Liver (tissue), 8 donors: ENCODE measurements at regions not wholly inside any gene's neighbourhood (a gene's known extent, or its start where the extent isn't known, plus 50 kb on each side); places are given as distances from the start of the nearest gene placed in this dataset.

Source experiments
- DNase-seq: peaks from one replicate; pipeline ENCODE4 v3.0.0-alpha.2; 2017; ENCODE audit warnings: low spot score
- H3K27ac ChIP-seq, 2 donors: one replicate each; pipeline ENCODE4 v1.7.0; 2013; ENCODE audit warnings: inconsistent platforms in 2 of 2, low read length in 2 of 2, control low read depth in 1 of 2, low read depth in 1 of 2, mild to moderate bottlenecking in 1 of 2
- H3K27me3 ChIP-seq, 4 donors: one replicate each; pipeline versions ENCODE4 v1.6.1 to v1.7.0; 2013; ENCODE audit warnings: low read length in 3 of 4, inconsistent platforms in 1 of 4, mild to moderate bottlenecking in 1 of 4, moderate library complexity in 1 of 4; ENCODE audit not compliant: control insufficient read depth in 4 of 4, insufficient read depth in 4 of 4
- H3K36me3 ChIP-seq, 4 donors: one replicate each; pipeline versions ENCODE4 v1.6.1 to v1.7.0; 2013; ENCODE audit warnings: low read length in 3 of 4, mild to moderate bottlenecking in 3 of 4, low read depth in 1 of 4, moderate library complexity in 1 of 4; ENCODE audit not compliant: control insufficient read depth in 4 of 4, insufficient read depth in 3 of 4
- H3K4me1 ChIP-seq, 4 donors: one replicate each; pipeline versions ENCODE4 v1.6.1 to v1.7.0; 2013; ENCODE audit warnings: low read length in 3 of 4, mild to moderate bottlenecking in 3 of 4, moderate library complexity in 1 of 4; ENCODE audit not compliant: control insufficient read depth in 4 of 4, insufficient read depth in 4 of 4
- H3K4me3 ChIP-seq, 3 donors: one replicate each; pipeline versions ENCODE4 v1.6.1 to v1.7.0; 2013; ENCODE audit warnings: low read length in 3 of 3, control low read depth in 1 of 3, low read depth in 1 of 3, mild to moderate bottlenecking in 1 of 3
- H3K9ac ChIP-seq, 2 donors: one replicate each; pipeline ENCODE4 v1.7.0; 2013; ENCODE audit warnings: low read length in 2 of 2, mild to moderate bottlenecking in 2 of 2, moderate library complexity in 2 of 2, control low read depth in 1 of 2, low read depth in 1 of 2
- H3K9me3 ChIP-seq, 4 donors: one replicate each; pipeline versions ENCODE4 v1.6.1 to v1.7.0; 2013; ENCODE audit warnings: low read length in 3 of 4; ENCODE audit not compliant: control insufficient read depth in 4 of 4
- ATF3 ChIP-seq: IDR thresholded peaks from 2 replicates; pipeline ENCODE4 v1.6.1; 2016; ENCODE audit warnings: antibody characterized with exemption
- CTCF ChIP-seq: fragments of 150-350 bp; IDR thresholded peaks from 2 replicates; pipeline ENCODE4 v1.5.1; 2017; ENCODE audit warnings: improper control_type of control experiment, low read depth, low read length; ENCODE audit not compliant: missing input control
- EGR1 ChIP-seq, 2 donors: IDR thresholded peaks; 2 replicates each; pipeline ENCODE4 v1.6.1; 2016 to 2018; ENCODE audit warnings: antibody characterized with exemption in 2 of 2, low read depth in 2 of 2
- FOXA1 ChIP-seq: IDR thresholded peaks from 2 replicates; pipeline ENCODE4 v1.6.1; 2016; ENCODE audit warnings: antibody characterized with exemption
- FOXA2 ChIP-seq: IDR thresholded peaks from 2 replicates; pipeline ENCODE4 v1.6.1; 2016; ENCODE audit warnings: antibody characterized with exemption
- GABPA ChIP-seq, 2 donors: IDR thresholded peaks in 1 of 2; conservative IDR thresholded peaks in 1 of 2; 2 replicates each; pipeline ENCODE4 v1.6.1; 2016; ENCODE audit warnings: antibody characterized with exemption in 2 of 2, mild to moderate bottlenecking in 1 of 2, moderate library complexity in 1 of 2
- HNF4A ChIP-seq, 2 donors: conservative IDR thresholded peaks; 2 replicates each; pipeline ENCODE4 v1.6.1; 2016; ENCODE audit warnings: antibody characterized with exemption in 2 of 2, mild to moderate bottlenecking in 2 of 2
- HNF4G ChIP-seq: IDR thresholded peaks from 2 replicates; pipeline ENCODE4 v1.6.1; 2016; ENCODE audit warnings: antibody characterized with exemption
- JUND ChIP-seq, 2 donors: IDR thresholded peaks; 2 replicates each; pipeline ENCODE4 v1.6.1; 2016; ENCODE audit warnings: antibody characterized with exemption in 2 of 2
- MAX ChIP-seq: IDR thresholded peaks from 2 replicates; pipeline ENCODE4 v1.6.1; 2016; ENCODE audit warnings: antibody characterized with exemption
- NR2F2 ChIP-seq: IDR thresholded peaks from 2 replicates; pipeline ENCODE4 v1.6.1; 2016; ENCODE audit warnings: antibody characterized with exemption
- RAD21 ChIP-seq, 2 donors: IDR thresholded peaks; 2 replicates each; pipeline ENCODE4 v1.6.1; 2016; ENCODE audit warnings: antibody characterized with exemption in 2 of 2, mild to moderate bottlenecking in 2 of 2
- REST ChIP-seq: IDR thresholded peaks from 2 replicates; pipeline ENCODE4 v1.6.1; 2016; ENCODE audit warnings: antibody characterized with exemption, mild to moderate bottlenecking
- RXRA ChIP-seq, 2 donors: IDR thresholded peaks; 2 replicates each; pipeline ENCODE4 v1.6.1; 2017 to 2018; ENCODE audit warnings: antibody characterized with exemption in 2 of 2, mild to moderate bottlenecking in 1 of 2
- SP1 ChIP-seq: IDR thresholded peaks from 2 replicates; pipeline ENCODE4 v1.6.1; 2018; ENCODE audit warnings: antibody characterized with exemption, mild to moderate bottlenecking
- TAF1 ChIP-seq: conservative IDR thresholded peaks from 2 replicates; pipeline ENCODE4 v1.6.1; 2016; ENCODE audit warnings: antibody characterized with exemption, mild to moderate bottlenecking
- YY1 ChIP-seq: IDR thresholded peaks from 2 replicates; pipeline ENCODE4 v1.6.1; 2016; ENCODE audit warnings: antibody characterized with exemption, mild to moderate bottlenecking
- ZBTB33 ChIP-seq: IDR thresholded peaks from 2 replicates; pipeline ENCODE4 v1.6.1; 2016; ENCODE audit warnings: antibody characterized with exemption
- WGBS: extraction: QIAGEN DNeasy Blood & Tissue Kit; methylation state at CpG from one replicate; pipeline ENCODE4 v1.1.7; 2013; 5-methylcytosine and 5-hydroxymethylcytosine counted together
- donor health status: healthy.
- donor health status: healthy.
- donor health status: healthy.
- donor health status: healthy.
- donor health status: healthy.

GRCh38 chr9:80009204-80009603, 437.4 kb downstream of the TLE4 start:
- H3K27ac ChIP-seq: no peak overlapping the region
- no peak overlapping the region for H3K9ac ChIP-seq
- TF ChIP-seq YY1: no peak
- no peak for TF ChIP-seq MAX
- no peak for TF ChIP-seq FOXA2
- TF ChIP-seq HNF4G: no peak
- no peaks in the 10 kb centered on the region for H3K36me3 ChIP-seq
- no peak overlapping the region for H3K4me3 ChIP-seq
- H3K27me3 ChIP-seq: no peaks in the 10 kb centered on the region
- peaks cover 0 to 3% (median 0%) of the 10 kb centered on the region in 4 donors for H3K9me3 ChIP-seq
- no peaks in the 10 kb centered on the region for H3K4me1 ChIP-seq
- 58% methylated on average over 3 of the region's 3 CpGs for WGBS
- DNase-seq: no peak

- Histone ChIP-seq H3K4me1 (no peaks in the 10 kb centered on the region), H3K9me3 (no peaks in the 10 kb centered on the region), H3K9ac (no peak overlapping the region), H3K36me3 (no peaks in the 10 kb centered on the region), H3K4me3 (no peak overlapping the region), H3K27ac (no peak overlapping the region), H3K27me3 (no peaks in the 10 kb centered on the region)
- TF ChIP-seq ZBTB33 (no peak), FOXA1 (no peak), TAF1 (no peak), CTCF (no peak), ATF3 (no peak), FOXA2 (no peak), GABPA (IDR thresholded peaks at IDR 0.05 in 1 of 2, conservative IDR thresholded peaks at IDR 0.05 in 1 of 2) (no peak), MAX (no peak), RAD21 (IDR thresholded peaks at IDR 0.05) (no peak), EGR1 (IDR thresholded peaks at IDR 0.05; ENCODE audit: low read depth in 2 of 2) (no peak), YY1 (no peak), RXRA (IDR thresholded peaks at IDR 0.05) (no peak), SP1 (no peak), HNF4G (no peak), HNF4A (conservative IDR thresholded peaks at IDR 0.05) (no peak), JUND (IDR thresholded peaks at IDR 0.05) (no peak), REST (no peak), NR2F2 (no peak)
- DNase-seq: no peak
Measured at GRCh38 chr9:80004714-80005113, 432.9 kb downstream of the TLE4 start.
